ENCODE measurements at regions not wholly inside any gene's neighbourhood (a gene's known extent, or its start where the extent isn't known, plus 50 kb on each side); places are given as distances from the start of the nearest gene placed in this dataset.

DNA sequence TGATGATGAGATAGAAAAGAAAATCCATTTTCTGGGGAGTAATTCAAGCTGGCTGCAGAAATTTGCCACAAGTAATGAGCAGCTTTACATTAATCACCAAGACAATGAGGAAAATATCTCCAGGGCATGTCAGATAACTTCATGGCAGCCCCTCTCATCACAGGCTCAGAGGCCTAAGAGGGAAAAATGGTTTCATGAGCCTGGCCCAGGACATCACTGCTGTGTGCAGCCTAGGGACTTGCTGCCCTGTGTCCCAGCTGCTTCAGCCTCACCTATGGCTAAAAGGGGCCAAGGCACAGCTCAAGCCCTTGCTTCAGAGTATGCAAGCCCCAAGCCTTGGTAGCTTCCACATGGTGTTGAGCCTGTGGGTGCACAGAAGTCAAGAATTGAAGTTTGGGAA, 161.7 kb downstream of the OPA1 start:
- DNase-seq: no peak

- DNase-seq: no peak
Observed at GRCh38 chr3:193756536-193756935, 163.5 kb downstream of the OPA1 start.

DNA sequence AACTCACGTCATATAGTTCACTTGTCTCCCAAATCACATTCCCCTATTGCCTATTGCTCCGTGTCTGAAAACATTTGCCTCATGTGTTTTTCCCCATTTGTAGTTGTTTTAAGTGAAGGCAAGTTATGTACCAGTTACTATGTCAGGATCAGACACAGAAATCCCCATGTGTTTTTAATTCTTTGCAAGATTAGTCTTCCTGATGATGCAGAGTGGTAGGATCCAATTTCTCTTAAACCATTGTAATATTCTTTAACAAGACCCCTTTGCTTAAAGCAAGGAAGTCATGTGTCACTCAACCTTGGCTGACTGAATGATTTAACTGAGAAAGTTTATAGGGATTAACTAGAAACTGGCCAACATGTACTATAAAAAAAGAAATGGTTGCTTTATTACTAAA, 164.4 kb downstream of the OPA1 start:
- no peak for DNase-seq

GRCh38 chr3:193761969-193762368, 169.0 kb downstream of the OPA1 start:
- no peak for DNase-seq

DNA sequence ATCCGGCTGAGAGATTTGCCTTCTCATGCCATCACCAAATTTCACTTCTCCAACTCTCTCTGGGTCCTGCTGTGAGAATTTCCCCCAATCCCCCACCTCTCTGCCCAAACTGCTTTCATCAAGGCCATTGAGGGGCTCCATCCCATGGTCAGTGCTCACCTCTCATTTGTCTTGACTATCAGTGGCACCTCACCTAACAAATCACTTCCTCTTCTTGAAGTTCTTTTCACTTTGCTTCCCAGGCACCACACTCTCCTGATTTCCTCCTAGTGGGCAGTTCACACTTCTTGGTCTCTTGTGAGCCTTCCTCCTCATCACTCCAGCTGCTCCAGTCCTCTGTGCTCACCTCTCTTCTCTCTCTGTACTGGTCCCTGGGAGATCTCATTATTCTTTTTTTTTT, 169.6 kb downstream of the OPA1 start:
- no peak for DNase-seq

- no peak for DNase-seq
Observed at GRCh38 chr3:193764959-193765358, 172.0 kb downstream of the OPA1 start.

- no peak for DNase-seq
Observed at GRCh38 chr3:193767353-193768069, 174.5 kb downstream of the OPA1 start.

- DNase-seq: no peak
Observed at GRCh38 chr3:193768070-193768394, 175.0 kb downstream of the OPA1 start.

DNA sequence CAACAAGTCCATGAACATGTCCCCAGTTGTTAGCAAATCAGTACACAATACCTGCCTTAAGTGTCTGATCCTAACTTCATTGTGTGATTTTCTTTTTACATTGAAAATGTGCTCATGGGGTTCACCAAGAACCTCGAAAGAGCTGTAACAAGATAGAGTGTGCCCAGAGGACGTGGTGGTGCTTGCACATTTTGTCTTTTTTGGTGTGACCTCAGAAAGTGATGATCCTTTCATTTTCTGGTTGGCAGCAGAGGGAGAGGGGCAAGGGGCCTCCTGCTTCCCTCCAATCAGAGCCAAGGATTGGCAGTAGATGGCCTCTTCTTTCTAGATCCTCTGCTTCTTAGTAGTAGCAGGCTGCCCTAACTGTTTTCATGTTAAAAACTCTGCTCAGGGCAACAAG, 176.4 kb downstream of the OPA1 start:
- DNase-seq: no peak

DNA sequence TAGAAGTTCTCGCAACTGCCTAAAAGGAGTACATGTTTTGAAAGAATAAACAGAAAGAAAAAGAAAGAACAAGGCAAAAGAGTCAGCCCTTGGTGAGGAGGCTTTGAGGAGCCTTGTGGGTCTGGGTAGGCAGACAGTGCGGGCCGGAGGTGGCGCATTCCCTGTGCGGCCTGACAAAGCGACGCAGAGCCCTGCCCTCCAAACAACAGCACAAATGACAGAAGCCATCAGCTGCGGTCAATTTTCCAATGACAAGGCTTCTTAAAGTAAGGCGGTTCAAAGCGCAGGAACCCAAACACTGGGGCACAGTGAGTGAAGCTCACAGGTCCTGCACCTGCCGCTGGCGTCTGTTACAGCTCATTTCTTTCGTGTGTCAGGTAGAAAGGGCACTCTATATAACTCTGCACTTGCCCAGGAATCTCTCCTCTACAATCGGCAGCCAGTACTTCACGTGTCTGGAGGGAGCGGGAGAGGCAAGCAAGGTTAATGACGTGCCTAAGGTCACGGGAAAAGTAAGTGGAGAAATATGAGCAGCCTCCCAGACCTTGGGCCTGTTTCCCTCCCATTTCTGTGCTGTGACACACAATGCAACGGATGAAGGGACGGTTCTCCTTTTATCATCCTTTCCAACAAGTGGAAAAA, 178.1 kb downstream of the OPA1 start:
- DNase-seq: no peak

GRCh38 chr3:193771653-193772421, 178.8 kb downstream of the OPA1 start:
- no peak for DNase-seq

DNA sequence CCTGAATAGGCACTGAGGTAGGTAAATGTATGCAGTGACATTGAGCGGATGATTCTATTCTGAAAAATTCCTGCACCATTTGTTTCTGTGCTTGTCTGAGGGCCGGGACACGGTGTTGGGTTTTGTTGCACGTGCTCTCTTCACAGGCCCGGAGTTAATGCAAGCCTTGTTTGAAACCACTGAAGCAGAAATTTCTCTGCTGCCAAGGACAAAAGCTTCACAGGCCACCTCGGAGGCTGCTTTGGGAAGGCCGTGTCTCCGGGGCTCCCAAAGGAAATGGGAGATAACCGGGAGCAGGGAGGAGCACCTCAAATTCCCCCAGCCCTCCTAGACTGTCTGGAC, 179.4 kb downstream of the OPA1 start:
- peak; percentile 51 for DNase-seq

- no peak for DNase-seq
Observed at GRCh38 chr3:193773266-193774220, 180.5 kb downstream of the OPA1 start.

- no peak for DNase-seq
Observed at GRCh38 chr3:193774272-193774915, 181.4 kb downstream of the OPA1 start.

- no peak for DNase-seq
Observed at GRCh38 chr3:193774916-193775285, 181.9 kb downstream of the OPA1 start.

DNA sequence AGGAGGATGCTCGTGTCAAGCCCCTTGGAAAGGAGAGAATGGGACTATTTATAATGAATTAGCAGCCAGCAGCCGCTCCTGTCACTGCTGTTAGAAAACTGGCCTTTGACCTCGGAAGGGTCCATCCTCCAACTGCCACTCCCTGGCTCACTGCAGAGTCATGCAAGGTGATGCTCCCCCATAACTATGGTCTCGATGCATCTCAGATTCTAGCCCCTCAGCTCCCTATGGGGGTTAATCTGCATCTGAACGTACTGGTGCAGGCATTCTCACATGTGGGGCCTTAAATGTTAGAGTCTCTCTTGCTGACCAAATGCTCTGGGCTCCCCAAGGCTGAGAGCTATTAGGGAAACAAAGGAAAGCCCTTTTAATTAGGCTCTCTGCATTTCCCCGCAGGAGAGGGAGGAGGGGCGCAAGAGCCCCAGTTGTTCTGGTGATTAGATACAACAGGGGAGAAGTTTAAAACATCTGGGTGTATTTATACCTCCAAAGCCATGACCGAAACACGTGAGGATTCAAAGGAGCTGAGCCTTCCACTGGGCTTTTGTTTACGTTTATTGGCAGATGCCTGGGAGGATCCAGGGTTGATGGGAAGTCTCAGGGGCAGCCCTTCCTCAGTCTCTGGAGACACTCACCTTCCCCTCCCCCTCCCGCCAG, 182.5 kb downstream of the OPA1 start:
- no peak for DNase-seq

- no peak for DNase-seq
Observed at GRCh38 chr3:193776626-193777358, 183.8 kb downstream of the OPA1 start.

DNA sequence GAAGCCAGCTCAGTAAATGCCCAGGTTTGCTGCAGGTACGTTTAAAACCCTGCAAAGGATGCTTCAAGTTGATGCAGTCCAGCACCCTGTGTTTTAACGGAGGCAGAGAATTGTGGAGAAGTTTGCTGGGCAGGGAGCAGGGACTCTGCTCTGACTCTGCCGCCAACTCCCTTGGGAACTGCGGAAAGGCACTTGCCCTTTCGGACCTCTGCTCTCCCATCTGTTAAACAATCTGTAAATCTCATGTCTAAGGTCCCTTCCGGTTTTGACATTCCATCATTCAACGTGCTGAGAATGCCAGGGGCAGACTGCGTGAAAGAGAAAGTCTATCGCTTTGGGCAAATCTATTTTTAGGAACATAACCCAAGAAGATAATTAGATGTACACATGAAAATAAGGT, 184.5 kb downstream of the OPA1 start:
- no peak for DNase-seq

GRCh38 chr3:193778676-193779075, 185.7 kb downstream of the OPA1 start:
- no peak for DNase-seq

DNA sequence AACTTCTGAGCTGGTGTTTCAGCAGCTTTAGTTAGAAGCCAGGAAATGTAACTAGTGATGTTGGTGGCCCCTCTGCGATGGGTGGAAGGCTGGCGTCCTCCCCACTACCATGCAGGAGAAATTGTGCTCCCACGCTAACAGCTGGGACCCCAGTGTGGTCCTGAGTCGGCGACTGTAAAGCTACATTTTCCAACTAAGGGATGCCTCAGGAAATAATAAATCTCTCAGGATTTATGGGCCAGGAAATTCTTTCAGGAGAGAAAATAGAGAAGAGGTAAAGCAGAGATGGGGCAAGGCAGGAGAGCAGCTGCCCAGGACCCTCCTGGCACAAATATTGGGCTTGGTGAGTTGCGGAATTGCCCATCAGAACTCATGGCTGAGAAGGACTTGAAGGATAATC, 186.9 kb downstream of the OPA1 start:
- DNase-seq: no peak

DNA sequence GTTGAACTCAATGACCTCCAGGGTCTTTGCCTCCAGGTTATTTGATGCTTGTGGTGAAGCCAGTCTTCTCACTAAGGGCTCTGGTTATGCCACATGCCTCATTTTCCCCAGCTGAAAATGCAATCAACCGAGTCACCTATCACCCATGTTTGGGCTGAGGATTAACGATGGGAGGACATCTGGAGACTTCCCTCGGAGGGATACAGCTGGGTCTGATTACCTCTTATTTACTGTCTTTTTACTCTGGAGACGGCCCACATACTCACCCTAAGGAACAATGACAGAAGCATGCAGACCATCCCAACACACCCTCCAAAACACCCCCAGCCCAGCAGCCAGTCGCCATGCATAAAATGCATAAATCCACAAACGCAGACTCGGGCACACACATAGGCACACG, 187.4 kb downstream of the OPA1 start:
- no peak for DNase-seq

All from DMS153 (cell line).